ENCODE measurements at regions not wholly inside any gene's neighbourhood (a gene's known extent, or its start where the extent isn't known, plus 50 kb on each side); places are given as distances from the start of the nearest gene placed in this dataset.

- TF ChIP-seq, protein P1, sequence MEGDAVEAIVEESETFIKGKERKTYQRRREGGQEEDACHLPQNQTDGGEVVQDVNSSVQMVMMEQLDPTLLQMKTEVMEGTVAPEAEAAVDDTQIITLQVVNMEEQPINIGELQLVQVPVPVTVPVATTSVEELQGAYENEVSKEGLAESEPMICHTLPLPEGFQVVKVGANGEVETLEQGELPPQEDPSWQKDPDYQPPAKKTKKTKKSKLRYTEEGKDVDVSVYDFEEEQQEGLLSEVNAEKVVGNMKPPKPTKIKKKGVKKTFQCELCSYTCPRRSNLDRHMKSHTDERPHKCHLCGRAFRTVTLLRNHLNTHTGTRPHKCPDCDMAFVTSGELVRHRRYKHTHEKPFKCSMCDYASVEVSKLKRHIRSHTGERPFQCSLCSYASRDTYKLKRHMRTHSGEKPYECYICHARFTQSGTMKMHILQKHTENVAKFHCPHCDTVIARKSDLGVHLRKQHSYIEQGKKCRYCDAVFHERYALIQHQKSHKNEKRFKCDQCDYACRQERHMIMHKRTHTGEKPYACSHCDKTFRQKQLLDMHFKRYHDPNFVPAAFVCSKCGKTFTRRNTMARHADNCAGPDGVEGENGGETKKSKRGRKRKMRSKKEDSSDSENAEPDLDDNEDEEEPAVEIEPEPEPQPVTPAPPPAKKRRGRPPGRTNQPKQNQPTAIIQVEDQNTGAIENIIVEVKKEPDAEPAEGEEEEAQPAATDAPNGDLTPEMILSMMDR (IDR thresholded peaks at IDR 0.05) = no peak
- no peak for TF ChIP-seq POLR2AphosphoS5 (IDR thresholded peaks at IDR 0.05; ENCODE audit: low read depth, low read length)
These were observed 1101.6 kb upstream of the RAG2 start for GRCh38 chr11:37699644-37700043.

All from Panc1 (cell line).